ENCODE measurements at regions not wholly inside any gene's neighbourhood (a gene's known extent, or its start where the extent isn't known, plus 50 kb on each side); places are given as distances from the start of the nearest gene placed in this dataset.

DNA sequence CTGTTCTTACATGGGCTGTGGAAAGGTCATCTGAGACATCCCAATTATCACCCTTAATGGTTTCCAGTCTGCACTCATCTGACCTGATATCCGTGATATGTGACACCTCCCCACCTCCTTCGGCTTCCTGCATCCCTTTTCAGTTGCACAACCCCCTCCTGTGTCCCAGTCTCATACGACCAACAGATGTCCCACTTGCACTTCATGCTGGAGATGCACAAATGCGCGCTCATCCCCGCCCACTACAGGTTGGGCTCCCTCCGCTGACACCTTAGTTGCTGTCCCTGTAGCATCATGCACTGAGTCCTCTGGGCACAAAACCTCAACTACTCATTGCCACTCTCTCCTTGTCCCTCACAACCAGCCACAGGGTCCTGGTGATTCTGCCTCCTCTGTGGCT lies 94.4 kb downstream of the MIS18A start:
- no peaks in the 10 kb centered on the region for H3K9me3 ChIP-seq
- H3K27me3 ChIP-seq, result no peaks in the 10 kb centered on the region
- H3K27ac ChIP-seq, result no peak overlapping the region
- ATAC-seq, result no peak
- 63 to 64% methylated on average over 7 of the region's 7 CpGs for WGBS, 2 donors
- H3K36me3 ChIP-seq, result no peaks in the 10 kb centered on the region
- FAIRE-seq, result no peak
- intact Hi-C loops (cut with DNase I), result no loop called here
- no peaks in the 10 kb centered on the region for H3K4me1 ChIP-seq
- H3K4me3 ChIP-seq, result no peak overlapping the region
- TF ChIP-seq, protein P1, sequence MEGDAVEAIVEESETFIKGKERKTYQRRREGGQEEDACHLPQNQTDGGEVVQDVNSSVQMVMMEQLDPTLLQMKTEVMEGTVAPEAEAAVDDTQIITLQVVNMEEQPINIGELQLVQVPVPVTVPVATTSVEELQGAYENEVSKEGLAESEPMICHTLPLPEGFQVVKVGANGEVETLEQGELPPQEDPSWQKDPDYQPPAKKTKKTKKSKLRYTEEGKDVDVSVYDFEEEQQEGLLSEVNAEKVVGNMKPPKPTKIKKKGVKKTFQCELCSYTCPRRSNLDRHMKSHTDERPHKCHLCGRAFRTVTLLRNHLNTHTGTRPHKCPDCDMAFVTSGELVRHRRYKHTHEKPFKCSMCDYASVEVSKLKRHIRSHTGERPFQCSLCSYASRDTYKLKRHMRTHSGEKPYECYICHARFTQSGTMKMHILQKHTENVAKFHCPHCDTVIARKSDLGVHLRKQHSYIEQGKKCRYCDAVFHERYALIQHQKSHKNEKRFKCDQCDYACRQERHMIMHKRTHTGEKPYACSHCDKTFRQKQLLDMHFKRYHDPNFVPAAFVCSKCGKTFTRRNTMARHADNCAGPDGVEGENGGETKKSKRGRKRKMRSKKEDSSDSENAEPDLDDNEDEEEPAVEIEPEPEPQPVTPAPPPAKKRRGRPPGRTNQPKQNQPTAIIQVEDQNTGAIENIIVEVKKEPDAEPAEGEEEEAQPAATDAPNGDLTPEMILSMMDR (IDR thresholded peaks at IDR 0.05), result no peak
- no peak for DNase-seq

DNA sequence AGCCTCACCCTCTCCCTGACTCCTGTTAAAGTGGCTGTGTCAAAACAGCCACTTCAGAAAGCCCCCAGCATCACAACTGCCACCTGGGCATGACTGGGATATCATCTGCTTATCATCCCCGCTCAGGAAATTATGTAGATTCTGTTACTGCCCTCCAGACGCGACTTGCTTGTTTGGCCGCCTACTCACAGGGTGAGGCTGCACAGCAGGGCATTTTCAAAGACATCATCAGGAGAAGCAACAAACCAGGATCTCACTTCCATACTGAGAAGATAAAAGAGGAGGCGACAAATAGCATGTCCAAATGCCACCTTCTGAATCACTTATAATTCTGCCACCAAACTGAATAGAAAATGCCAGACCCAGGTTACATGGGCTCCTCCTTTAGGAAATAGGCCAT lies 94.8 kb downstream of the MIS18A start:
- no peak for DNase-seq
- Histone ChIP-seq H3K27me3 (no peaks in the 10 kb centered on the region), H3K36me3 (no peaks in the 10 kb centered on the region), H3K4me3 (no peak overlapping the region), H3K4me1 (no peaks in the 10 kb centered on the region), H3K9me3 (no peaks in the 10 kb centered on the region), H3K27ac (no peak overlapping the region)
- FAIRE-seq, result no peak
- ATAC-seq, result no peak
- 56 to 72% methylated on average over 5 of the region's 5 CpGs for whole genome bisulfite sequencing, 2 donors
- TF ChIP-seq, protein P1 (IDR thresholded peaks at IDR 0.05), result no peak
- intact Hi-C loops (cut with DNase I), result no loop called here

DNA sequence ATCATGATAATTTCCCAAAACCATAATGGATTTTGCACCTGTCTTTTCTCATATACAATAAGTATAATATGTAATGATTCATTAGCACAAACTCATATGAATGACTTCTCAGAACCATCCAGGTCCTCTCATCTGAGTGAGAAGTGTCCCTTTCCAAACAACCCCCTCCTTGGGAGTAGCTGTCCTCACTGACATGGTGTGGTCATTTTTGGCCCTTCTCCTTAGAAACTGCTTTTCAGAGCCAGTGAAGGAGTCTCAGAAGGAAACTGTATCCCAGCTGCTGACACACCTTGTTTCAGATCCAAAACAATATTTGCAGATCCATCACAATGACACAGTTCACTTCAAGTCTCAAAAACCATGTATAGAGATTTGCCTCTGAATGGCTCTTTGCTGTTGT lies 95.5 kb downstream of the MIS18A start:
- no peak overlapping the region for H3K4me3 ChIP-seq
- H3K27ac ChIP-seq, result no peak overlapping the region
- no peak for DNase-seq
- TF ChIP-seq, protein P1 (IDR thresholded peaks at IDR 0.05), result no peak
- intact Hi-C loops (cut with DNase I), result no loop called here
- ATAC-seq, result no peak
- H3K27me3 ChIP-seq, result no peaks in the 10 kb centered on the region
- H3K9me3 ChIP-seq, result no peaks in the 10 kb centered on the region
- FAIRE-seq, result no peak
- no peaks in the 10 kb centered on the region for H3K4me1 ChIP-seq
- H3K36me3 ChIP-seq, result no peaks in the 10 kb centered on the region

DNA sequence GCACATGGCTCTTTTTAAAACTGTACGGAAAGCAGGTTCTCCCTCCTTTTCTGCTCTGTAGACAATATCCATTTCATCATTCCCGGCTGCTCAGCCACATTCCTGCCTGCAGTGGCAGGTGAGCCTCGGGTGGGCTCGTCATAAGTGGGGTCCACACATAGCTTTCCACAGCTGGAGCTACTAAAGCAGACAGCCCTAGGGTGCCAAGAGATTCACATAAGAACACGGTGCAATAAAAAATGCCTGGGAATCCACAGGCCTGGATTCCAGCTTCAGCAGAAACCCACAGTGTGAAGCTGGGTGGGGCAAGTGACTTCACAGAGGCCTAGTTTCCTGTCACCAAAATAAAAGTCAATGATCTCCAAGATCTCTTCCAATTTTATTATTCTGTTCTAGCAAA lies 96.4 kb downstream of the MIS18A start:
- ATAC-seq (no peak), FAIRE-seq (no peak), DNase-seq (no peak)
- WGBS, 2 donors, result 65 to 80% methylated on average over 5 of the region's 5 CpGs
- Histone ChIP-seq H3K36me3 (no peaks in the 10 kb centered on the region), H3K27me3 (no peaks in the 10 kb centered on the region), H3K9me3 (no peaks in the 10 kb centered on the region), H3K27ac (no peak overlapping the region), H3K4me3 (no peak overlapping the region), H3K4me1 (no peaks in the 10 kb centered on the region)
- intact Hi-C loops (cut with DNase I), result no loop called here
- TF ChIP-seq, protein P1 (IDR thresholded peaks at IDR 0.05), result no peak

DNA sequence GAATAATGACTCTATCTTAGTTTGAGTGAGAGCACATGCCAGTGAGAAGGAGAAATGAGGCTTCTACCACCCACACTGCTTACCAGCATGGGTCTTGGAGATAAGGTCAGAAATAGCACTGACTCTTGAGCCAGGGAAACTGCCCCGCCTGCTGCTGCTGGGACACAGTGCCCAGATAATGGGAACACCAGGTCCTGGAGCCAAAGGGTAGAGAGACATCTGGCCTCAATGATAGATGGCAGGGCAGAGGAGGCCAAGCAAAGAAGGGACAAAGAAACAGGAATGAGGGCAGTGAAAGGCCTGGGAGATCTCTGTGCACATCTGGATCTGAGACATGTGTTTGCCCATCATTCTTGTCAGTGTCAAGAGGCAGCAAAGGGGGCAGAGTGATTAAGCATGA lies 97.4 kb downstream of the MIS18A start:
- intact Hi-C loops (cut with DNase I), result no loop called here
- H3K27me3 ChIP-seq, result no peaks in the 10 kb centered on the region
- H3K4me3 ChIP-seq, result no peak overlapping the region
- ATAC-seq (no peak), DNase-seq (no peak), FAIRE-seq (no peak)
- H3K36me3 ChIP-seq, result no peaks in the 10 kb centered on the region
- 86 to 97% methylated on average over 1 of the region's 1 CpG for WGBS, 2 donors
- H3K9me3 ChIP-seq, result no peaks in the 10 kb centered on the region
- TF ChIP-seq, protein P1 (IDR thresholded peaks at IDR 0.05), result no peak
- H3K27ac ChIP-seq, result no peak overlapping the region
- no peaks in the 10 kb centered on the region for H3K4me1 ChIP-seq

Data from pancreas (tissue), 10 donors.